ENCODE measurements at regions not wholly inside any gene's neighbourhood (a gene's known extent, or its start where the extent isn't known, plus 50 kb on each side); places are given as distances from the start of the nearest gene placed in this dataset.

- TF ChIP-seq EZH2 (IDR thresholded peaks at IDR 0.05; ENCODE audit: low read length, missing control alignments) (no peak), CTCF (conservative IDR thresholded peaks at IDR 0.05 in 1 of 2, IDR thresholded peaks at IDR 0.05 in 1 of 2; ENCODE audit: low read depth in 1 of 2, low read length in 2 of 2) (no peak)
Observed at GRCh38 chr7:50857804-50858489, 75.3 kb upstream of the GRB10 start.

Data from fibroblast of lung (primary cell).